ENCODE measurements at regions not wholly inside any gene's neighbourhood (a gene's known extent, or its start where the extent isn't known, plus 50 kb on each side); places are given as distances from the start of the nearest gene placed in this dataset.

DNA sequence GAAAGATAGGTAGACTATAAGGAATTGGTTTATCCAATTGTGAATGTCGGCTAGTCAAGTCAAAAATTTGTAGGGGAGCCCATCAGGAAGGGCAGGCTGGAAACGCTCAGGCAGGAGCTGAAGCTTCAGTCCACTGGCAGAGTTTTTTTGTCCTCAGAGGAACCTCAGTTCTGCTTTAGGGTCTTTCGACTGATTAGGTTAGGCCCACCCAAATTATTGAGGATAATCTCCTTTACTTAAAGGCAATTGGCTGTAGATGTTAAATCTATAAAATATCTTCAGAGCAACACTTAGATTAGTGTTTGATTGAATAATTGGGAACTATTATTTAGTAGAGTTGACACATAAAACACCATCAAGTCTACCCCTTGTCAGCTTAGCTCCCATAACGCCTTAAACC lies 105.5 kb upstream of the ARHGAP5 start:
- TF ChIP-seq, protein P1, sequence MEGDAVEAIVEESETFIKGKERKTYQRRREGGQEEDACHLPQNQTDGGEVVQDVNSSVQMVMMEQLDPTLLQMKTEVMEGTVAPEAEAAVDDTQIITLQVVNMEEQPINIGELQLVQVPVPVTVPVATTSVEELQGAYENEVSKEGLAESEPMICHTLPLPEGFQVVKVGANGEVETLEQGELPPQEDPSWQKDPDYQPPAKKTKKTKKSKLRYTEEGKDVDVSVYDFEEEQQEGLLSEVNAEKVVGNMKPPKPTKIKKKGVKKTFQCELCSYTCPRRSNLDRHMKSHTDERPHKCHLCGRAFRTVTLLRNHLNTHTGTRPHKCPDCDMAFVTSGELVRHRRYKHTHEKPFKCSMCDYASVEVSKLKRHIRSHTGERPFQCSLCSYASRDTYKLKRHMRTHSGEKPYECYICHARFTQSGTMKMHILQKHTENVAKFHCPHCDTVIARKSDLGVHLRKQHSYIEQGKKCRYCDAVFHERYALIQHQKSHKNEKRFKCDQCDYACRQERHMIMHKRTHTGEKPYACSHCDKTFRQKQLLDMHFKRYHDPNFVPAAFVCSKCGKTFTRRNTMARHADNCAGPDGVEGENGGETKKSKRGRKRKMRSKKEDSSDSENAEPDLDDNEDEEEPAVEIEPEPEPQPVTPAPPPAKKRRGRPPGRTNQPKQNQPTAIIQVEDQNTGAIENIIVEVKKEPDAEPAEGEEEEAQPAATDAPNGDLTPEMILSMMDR (conservative IDR thresholded peaks at IDR 0.05; ENCODE audit: low read length) = no peak
- no peak for TF ChIP-seq EZH2phosphoT487 (IDR thresholded peaks at IDR 0.05; ENCODE audit: borderline replicate concordance)
